KG1 (cell line): ENCODE measurements at regions not wholly inside any gene's neighbourhood (a gene's known extent, or its start where the extent isn't known, plus 50 kb on each side); places are given as distances from the start of the nearest gene placed in this dataset.

Experiments used
- DNase-seq: peaks from one replicate; lab custom pipeline; 2025; lab: John Stamatoyannopoulos, UW

- DNase-seq: no peak
These were observed 172.2 kb downstream of the CDC5L start for GRCh38 chr6:44559486-44560270.

GRCh38 chr6:44560458-44561059, 173.1 kb downstream of the CDC5L start:
- DNase-seq: no peak

GRCh38 chr6:44561060-44561623, 173.6 kb downstream of the CDC5L start:
- DNase-seq: no peak

GRCh38 chr6:44561832-44562665, 174.5 kb downstream of the CDC5L start:
- DNase-seq: no peak

GRCh38 chr6:44563397-44563796, 175.9 kb downstream of the CDC5L start:
- DNase-seq: no peak

- DNase-seq: no peak
These were observed 177.5 kb downstream of the CDC5L start for GRCh38 chr6:44564906-44565524.

- DNase-seq: no peak
These were observed 179.9 kb downstream of the CDC5L start for GRCh38 chr6:44567406-44567805.

GRCh38 chr6:44569131-44569530, 181.6 kb downstream of the CDC5L start:
- DNase-seq: no peak

- DNase-seq: no peak
These were observed 182.5 kb downstream of the CDC5L start for GRCh38 chr6:44569931-44570385.

- DNase-seq: no peak
These were observed 184.0 kb downstream of the CDC5L start for GRCh38 chr6:44571510-44571909.

- DNase-seq: no peak
These were observed 184.8 kb downstream of the CDC5L start for GRCh38 chr6:44572346-44572745.

- DNase-seq: no peak
These were observed 188.1 kb downstream of the CDC5L start for GRCh38 chr6:44575644-44576043.

GRCh38 chr6:44576132-44576631, 188.7 kb downstream of the CDC5L start:
- no peak for DNase-seq

GRCh38 chr6:44580901-44581300, 193.4 kb downstream of the CDC5L start:
- DNase-seq: no peak

GRCh38 chr6:44582930-44583329, 195.4 kb downstream of the CDC5L start:
- DNase-seq: no peak

GRCh38 chr6:44590471-44590870, 203.0 kb downstream of the CDC5L start:
- no peak for DNase-seq

GRCh38 chr6:44593539-44593944, 206.0 kb downstream of the CDC5L start:
- peak; percentile 48 for DNase-seq

- no peak for DNase-seq
These were observed 207.0 kb downstream of the CDC5L start for GRCh38 chr6:44594481-44594880.

- no peak for DNase-seq
These were observed 211.2 kb downstream of the CDC5L start for GRCh38 chr6:44598679-44599078.

- DNase-seq: no peak
These were observed 212.2 kb downstream of the CDC5L start for GRCh38 chr6:44599672-44600071.

GRCh38 chr6:44603044-44603686, 215.7 kb downstream of the CDC5L start:
- no peak for DNase-seq
